Prostate gland (tissue), 2 donors: ENCODE measurements at regions not wholly inside any gene's neighbourhood (a gene's known extent, or its start where the extent isn't known, plus 50 kb on each side); places are given as distances from the start of the nearest gene placed in this dataset.

Experiments
- POLR2A ChIP-seq: fragments of 450-650 bp; IDR thresholded peaks from one replicate; pipeline ENCODE4 v1.6.1; 2016; ENCODE audit warnings: antibody characterized with exemption, mild to moderate bottlenecking
- TF ChIP-seq, protein P1 (sequence below), 4 experiments: fragments of 200-600 bp in 2 of 4; fragments of 450-650 bp in 2 of 4; sonication (generic) in 2 of 4; IDR thresholded peaks; 1 replicate in 3 of 4; 2 replicates in 1 of 4; pipeline ENCODE4 v1.5.1; 2016 to 2019; ENCODE audit warnings: antibody characterized with exemption in 4 of 4, mild to moderate bottlenecking in 2 of 4, moderate library complexity in 2 of 4

- TF ChIP-seq, protein P1, sequence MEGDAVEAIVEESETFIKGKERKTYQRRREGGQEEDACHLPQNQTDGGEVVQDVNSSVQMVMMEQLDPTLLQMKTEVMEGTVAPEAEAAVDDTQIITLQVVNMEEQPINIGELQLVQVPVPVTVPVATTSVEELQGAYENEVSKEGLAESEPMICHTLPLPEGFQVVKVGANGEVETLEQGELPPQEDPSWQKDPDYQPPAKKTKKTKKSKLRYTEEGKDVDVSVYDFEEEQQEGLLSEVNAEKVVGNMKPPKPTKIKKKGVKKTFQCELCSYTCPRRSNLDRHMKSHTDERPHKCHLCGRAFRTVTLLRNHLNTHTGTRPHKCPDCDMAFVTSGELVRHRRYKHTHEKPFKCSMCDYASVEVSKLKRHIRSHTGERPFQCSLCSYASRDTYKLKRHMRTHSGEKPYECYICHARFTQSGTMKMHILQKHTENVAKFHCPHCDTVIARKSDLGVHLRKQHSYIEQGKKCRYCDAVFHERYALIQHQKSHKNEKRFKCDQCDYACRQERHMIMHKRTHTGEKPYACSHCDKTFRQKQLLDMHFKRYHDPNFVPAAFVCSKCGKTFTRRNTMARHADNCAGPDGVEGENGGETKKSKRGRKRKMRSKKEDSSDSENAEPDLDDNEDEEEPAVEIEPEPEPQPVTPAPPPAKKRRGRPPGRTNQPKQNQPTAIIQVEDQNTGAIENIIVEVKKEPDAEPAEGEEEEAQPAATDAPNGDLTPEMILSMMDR (IDR thresholded peaks at IDR 0.05) = no peak
- TF ChIP-seq POLR2A = no peak
Measured at GRCh38 chr14:105793836-105794235, 267.5 kb downstream of the TMEM121 start.
